NOMO-1 treated with DMSO at 0.1 percent for 48 hours (cell line): ENCODE measurements at regions not wholly inside any gene's neighbourhood (a gene's known extent, or its start where the extent isn't known, plus 50 kb on each side); places are given as distances from the start of the nearest gene placed in this dataset.
"Not testable (repeated sequence)": the region's sequence is repeated elsewhere in the genome, so short reads cannot be mapped to it uniquely, and the experiment has no call there.

Experiments
- DNase-seq: peaks from one replicate; lab custom pipeline; 2025; ENCODE audit not compliant: unreplicated experiment; lab: John Stamatoyannopoulos, UW

GRCh38 chr14:82011460-82011859, 477.8 kb upstream of the SEL1L start:
- DNase-seq = no peak

- DNase-seq = no peak
Measured at GRCh38 chr14:82029038-82029437, 495.4 kb upstream of the SEL1L start.

- no peak for DNase-seq
Measured at GRCh38 chr14:82035397-82035796, 501.7 kb upstream of the SEL1L start.

GRCh38 chr14:82038066-82038465, 504.4 kb upstream of the SEL1L start:
- DNase-seq = not testable (repeated sequence)

- DNase-seq = no peak
Measured at GRCh38 chr14:82045339-82045738, 511.7 kb upstream of the SEL1L start.

GRCh38 chr14:82046512-82047226, 513.0 kb upstream of the SEL1L start:
- DNase-seq = no peak

- DNase-seq = peak; percentile 63
Measured at GRCh38 chr14:82047777-82048470, 514.3 kb upstream of the SEL1L start.

GRCh38 chr14:82052778-82053177, 519.1 kb upstream of the SEL1L start:
- no peak for DNase-seq

- DNase-seq = peak; percentile 94
Measured at GRCh38 chr14:82055515-82056115, 522.0 kb upstream of the SEL1L start.

- no peak for DNase-seq
Measured at GRCh38 chr14:82060219-82060618, 526.6 kb upstream of the SEL1L start.

- no peak for DNase-seq
Measured at GRCh38 chr14:82067221-82067875, 533.7 kb upstream of the SEL1L start.

- DNase-seq = no peak
Measured at GRCh38 chr14:82070040-82070439, 536.4 kb upstream of the SEL1L start.

- DNase-seq = no peak
Measured at GRCh38 chr14:82070753-82071152, 537.1 kb upstream of the SEL1L start.

- no peak for DNase-seq
Measured at GRCh38 chr14:82073547-82073946, 539.9 kb upstream of the SEL1L start.

GRCh38 chr14:82075566-82075965, 541.9 kb upstream of the SEL1L start:
- no peak for DNase-seq

- DNase-seq = no peak
Measured at GRCh38 chr14:82079553-82079952, 545.9 kb upstream of the SEL1L start.

GRCh38 chr14:82080370-82080769, 546.7 kb upstream of the SEL1L start:
- DNase-seq = no peak

- peak; percentile 4 for DNase-seq
Measured at GRCh38 chr14:82084813-82085212, 551.2 kb upstream of the SEL1L start.

GRCh38 chr14:82091097-82091496, 557.4 kb upstream of the SEL1L start:
- DNase-seq = no peak

- DNase-seq = no peak
Measured at GRCh38 chr14:82094829-82095345, 561.2 kb upstream of the SEL1L start.

GRCh38 chr14:82104013-82104412, 570.4 kb upstream of the SEL1L start:
- no peak for DNase-seq
